Superior temporal gyrus (tissue), 1 donor: ENCODE measurements at regions not wholly inside any gene's neighbourhood (a gene's known extent, or its start where the extent isn't known, plus 50 kb on each side); places are given as distances from the start of the nearest gene placed in this dataset.

Source experiments
- DNase-seq: peaks from one replicate; pipeline ENCODE4 v3.0.0-alpha.2; 2016; ENCODE audit errors: extremely low spot score

DNA sequence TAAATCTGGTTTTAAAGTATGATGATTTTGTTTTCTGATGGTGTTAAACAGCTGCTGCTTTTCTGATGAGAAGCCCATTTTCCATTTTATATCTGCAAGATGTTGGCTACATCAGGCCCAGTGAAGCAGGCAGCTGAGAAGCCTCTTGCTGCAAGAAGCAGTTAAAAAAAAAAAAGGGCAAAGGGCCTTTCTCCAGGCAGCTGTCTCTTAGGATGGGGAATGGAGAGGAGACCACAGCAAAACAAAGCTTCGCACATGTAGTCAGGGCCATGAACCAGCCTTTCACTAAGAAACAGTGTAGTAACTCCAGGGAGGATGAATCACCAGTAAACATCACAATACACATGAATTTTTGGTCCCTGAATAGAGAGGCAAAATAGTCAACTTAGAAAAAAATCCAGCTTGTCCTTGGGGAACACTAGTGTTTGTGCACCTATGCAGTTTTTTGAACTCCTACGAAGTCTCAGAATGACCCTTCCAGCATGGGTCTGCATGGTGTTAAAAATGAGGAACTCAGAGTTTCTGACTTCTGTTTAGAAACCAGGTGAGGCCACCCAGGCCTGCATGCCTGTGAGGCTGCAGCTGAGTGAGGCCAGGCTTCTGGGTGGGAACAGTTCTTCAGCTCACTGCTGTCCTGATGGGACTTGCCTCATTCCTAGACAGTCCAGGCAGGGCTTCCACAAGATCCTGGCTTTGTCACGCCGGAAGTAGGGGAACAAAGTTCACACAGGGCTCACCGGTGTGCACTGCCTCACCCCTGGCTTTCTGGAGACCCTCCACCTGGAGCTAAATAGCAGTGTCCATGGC is 518.7 kb downstream of the MCTP2 start:
- DNase-seq: peak; percentile 34

DNA sequence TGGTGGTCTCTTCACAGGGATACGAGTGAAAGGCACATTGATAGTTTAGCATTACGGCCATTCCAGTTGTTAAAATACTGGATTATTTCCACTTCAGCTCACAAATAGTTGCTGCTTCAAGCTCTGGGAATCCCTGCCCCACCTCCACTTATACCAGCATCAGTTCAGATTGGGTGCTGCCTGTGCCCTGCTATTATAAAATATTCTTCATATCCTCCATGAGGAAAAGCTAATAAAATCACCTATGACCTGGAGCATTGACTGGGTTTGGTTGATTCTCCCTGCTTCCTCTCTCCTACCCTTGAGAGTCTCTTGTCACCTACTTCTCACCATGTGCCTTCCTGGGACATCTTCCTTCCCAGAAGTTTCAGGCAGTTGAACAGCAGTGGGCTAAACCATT is 529.0 kb downstream of the MCTP2 start:
- no peak for DNase-seq

DNA sequence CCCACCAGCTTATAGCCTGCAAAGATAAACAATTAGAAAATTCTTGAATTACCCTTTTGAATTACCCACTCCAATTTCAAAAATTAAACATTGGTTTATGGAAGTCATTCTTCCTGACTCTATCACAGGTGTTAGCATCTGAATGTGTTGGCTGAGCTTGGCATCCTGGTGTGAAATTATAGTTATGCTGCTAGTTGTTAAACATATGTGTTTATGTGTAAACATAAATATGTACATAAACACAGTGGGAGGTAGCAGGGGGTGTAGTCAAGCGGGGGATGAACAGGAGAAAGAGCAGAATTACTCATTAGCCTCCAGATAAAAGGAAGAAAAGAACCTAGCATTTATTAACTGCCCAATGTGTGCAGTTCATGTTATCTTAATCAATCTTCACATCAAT is 530.2 kb downstream of the MCTP2 start:
- no peak for DNase-seq

DNA sequence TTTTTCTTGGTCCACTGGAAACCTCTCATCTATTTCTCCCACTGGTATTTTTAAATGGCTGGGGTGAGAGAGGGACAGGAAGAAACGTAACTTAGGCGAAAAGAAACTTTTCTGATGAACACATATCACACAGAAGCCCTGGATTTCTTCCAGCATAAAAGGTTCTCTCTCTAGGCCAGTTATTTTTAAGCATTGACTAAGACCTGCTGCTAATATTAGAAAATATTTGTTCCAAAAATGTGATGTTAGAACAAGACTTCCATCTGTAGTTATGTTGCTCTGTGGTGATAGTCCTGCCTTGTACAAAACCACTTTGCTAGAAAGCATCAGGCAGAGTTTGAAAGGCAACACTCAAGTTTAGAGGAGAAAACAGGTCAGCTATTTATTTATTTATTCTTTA is 537.7 kb downstream of the MCTP2 start:
- no peak for DNase-seq

DNA sequence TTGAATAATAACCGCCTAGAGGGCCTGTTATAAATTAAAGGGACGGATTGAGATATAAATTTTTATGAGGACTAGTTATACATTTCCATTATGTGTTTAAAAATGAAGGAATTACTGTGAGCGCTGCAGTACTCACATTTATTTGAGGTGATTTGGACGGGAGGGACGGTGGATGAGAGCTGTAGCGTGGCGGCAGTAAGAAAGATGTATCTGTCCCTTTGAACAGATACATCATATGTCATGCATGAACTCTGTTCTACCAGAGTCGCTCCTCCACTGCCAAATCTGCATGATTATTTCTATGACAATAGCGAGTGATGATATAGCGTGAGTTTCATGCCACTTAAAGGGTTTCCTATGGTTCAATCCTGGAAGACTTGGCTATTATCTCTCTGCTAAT is 538.8 kb downstream of the MCTP2 start:
- DNase-seq: no peak

DNA sequence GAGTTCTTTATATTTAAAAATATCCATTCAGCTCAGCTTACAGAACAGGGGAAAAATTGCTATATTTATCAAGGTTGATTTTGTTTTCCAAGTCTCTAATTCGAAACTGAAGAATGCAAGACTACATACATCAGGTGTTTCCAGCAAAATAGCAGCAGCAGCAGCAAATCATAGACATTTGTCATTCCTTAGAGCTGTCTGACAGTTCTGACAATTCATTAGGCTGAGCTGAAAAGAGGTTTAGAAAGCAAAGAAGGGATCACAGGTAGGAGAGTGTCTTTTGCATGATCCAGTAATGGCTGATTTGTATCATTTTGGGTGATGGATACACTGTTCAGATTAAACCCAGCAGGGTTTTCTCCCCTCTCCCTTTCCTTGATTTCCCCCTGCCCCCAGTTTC is 545.7 kb downstream of the MCTP2 start:
- DNase-seq: no peak

DNA sequence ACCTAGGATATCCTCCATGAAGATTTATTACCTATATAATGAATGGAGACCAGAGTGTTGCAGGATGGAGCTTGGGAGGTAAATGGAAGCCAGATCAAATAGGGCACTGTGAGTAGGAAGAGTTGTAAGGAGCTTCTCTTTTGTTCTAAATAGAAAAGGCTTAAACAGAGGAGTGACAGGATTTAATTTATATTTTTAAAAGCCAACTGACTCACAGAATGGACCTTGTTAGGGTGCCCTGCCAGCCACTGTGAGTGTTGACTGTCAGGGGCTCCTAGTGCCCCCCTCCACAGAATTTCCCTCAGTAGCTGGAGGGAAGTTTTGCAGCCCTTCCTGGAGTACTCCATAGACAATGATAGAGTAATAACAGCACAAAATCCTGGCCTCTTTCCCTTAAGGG is 547.5 kb downstream of the MCTP2 start:
- DNase-seq: no peak

DNA sequence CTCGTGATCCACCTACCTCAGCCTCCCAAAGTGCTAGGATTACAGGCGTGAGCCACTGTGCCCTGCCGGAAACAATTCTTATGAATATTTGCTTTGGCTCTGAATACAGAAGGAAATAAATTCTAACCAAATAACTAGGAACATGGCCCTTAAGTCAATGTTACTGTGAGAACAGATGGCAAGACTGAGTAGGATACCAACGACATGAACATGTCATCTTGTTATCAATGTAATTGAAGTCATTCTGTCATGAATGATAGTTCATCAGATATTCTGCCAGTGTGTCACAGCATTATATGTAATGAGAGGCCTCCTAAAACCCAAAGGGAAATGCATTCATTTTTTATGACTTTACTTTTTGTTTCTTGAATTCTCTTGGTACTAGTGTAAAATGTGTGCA is 548.8 kb downstream of the MCTP2 start:
- DNase-seq: no peak

DNA sequence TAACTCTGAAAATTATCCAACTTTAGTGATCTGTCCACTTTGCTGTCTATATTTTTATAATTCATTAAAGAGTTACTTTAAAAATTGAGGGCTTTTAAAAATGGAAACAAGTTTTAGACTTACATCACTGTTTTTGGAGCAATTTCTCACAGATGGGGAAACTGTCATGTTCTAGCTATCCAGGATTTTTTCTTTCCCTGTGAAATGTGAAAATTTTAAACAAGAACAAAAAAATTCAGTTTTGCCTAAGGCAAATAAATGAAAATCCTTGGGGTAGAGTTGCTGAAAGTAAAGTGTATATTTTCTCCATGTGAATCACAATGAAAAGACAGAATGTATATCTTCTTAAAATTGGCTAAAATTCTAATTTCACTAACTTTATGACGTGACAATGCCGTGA is 553.7 kb downstream of the MCTP2 start:
- no peak for DNase-seq

DNA sequence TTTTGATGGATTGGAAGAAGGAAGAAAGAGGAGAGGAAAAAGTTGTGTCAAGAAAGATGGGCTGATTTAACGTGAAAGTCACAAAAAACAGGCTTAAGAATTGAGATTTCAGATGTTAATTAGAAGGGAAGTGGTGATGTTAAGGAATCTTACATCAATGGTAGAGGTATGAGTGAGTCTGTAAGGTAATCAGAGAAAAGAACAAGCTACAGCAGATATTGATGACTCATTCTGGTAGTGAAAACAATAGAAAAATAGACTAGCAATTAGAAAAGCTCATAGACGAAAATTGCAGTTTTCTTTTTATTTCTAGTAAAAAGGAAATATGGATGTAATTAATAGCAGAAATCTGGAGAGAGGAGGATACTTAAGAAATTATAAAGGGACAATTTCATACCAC is 559.6 kb downstream of the MCTP2 start:
- no peak for DNase-seq

DNA sequence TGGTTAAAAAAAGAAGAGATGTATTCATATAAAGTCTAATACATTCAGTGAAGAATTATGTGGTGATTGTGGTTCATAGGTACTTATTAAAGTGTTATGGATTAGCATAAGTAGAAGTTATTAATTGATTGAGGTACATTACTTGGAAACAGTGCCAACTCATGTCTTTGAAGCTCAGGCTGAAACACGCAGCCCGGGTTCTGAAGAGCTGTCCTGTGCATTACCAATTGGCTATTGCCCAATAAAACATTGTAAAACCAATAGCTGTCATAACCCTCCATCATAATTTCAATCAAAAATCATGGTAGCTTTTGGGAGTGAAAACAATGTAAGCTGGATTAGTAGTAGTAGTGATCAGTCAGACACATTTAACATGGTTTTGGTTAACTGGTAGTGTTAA is 560.1 kb downstream of the MCTP2 start:
- no peak for DNase-seq

DNA sequence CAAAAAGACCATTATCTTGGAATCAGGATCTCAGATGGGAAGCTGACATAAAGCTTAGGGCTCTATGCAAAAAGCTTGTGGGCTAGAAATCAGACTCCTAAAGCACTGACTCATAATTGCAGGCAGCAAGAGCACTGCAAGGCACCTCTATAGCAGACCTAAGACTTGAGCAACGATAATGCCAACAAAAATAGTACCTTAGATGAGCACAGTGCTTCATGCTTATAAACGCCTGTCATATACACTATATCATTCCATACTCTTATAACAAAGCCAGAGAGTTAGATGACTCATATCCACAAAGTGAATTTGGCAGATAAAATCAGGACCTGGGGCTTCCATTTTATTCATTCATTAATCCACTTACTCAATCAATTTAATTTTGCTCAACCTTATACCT is 560.8 kb downstream of the MCTP2 start:
- no peak for DNase-seq

DNA sequence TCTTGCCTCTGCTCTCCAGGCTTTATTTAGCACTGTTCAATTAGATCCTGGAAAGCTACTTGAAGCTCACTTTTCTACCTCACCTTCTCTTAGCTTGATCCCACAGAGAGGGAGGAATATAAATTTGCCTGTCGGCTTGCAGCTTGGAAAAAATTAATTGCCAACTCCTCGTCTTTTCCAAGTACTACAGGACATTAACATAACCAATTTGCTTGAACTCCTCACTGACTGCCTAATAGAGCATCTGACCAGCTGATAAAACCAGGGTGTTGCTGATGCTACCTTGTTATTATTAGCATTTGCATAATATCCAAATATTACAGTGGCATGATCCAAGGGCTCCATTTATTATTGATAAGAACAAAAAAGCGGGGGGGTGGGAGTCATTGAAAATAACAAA is 561.8 kb downstream of the MCTP2 start:
- DNase-seq: no peak

DNA sequence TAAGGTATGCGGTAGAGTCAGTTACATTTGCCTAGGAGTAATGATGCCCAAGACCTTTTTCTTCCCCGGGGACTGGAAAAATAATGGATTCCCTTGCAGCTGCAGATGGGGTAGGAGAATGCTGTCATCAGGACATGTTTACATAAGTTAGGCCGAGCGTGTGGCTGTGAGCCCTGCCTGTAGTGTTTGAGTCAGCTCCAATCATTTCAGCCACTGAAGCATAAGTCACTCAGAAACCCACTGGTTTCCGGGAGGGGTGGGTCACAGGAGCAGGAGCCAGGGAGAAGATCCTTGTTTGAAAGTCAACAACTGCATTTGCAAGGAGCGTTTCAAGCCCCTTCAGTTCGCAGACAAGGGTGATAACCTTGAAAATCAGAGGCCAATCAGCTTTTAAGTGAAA is 562.3 kb downstream of the MCTP2 start:
- no peak for DNase-seq

DNA sequence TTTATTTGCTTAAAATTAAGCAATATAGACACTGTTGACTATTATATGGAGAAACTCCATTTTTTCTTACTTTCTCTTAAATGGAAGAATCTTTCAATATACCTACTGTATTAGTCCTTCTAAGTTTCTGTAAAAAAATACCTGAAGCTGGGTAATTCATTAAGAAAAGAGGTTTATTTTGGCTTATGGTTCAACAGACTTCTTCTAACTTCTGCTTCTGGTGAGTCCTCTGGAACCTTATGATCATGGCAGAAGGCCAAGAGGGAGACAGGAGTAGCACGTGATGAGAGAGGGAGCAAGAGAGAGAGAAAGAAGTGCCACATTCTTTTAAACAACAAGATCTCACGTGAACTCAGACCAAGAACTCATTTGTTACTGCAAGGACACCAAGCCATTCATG is 573.3 kb downstream of the MCTP2 start:
- no peak for DNase-seq

DNA sequence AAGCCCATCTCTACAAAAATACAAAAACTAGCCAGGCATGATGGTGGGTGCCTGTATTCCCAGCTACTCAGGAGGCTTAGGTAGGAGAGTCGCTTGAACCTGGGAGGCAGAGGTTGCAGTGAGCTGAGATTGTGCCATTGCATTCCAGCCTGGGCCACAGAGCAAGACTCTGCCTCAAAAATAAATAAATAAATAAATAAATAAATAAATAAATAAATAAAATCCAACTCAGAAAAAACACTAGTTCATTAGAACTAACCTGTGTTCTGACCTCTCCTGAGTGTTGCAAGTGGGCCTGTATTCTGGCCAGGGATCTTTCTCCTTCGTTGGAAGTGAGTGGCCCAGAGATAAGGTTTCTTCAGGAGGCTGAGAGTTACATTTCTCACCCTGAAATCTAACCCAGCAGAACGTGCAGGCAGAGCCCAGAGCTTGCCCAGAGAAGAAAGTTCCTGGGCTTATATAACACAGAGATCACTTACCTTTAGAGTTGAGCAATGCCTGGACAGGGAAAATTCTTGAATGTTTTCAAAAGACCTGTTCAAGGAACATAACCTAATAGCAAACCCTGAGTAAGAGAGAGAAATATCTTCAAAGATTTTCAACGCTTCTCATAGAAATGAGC is 583.9 kb downstream of the MCTP2 start:
- no peak for DNase-seq

DNA sequence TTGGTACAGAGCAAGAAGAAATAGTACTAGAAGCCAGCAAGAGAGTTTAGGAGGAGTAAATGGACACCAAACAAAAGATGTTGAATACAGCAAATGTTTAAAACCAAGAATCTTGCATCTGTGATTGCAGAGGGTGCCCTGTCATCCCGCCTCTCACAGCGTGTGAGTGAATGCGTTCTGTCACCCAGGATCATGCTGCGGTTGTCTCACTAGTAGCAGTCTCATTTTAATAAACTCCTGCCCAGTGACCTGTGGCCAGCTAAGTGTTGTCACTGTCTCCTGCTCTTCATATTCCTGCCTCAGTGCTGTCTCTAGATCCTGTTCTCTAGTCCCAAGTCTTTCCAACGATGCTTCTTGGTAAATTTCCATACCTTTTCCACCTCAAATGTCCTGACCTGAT is 584.6 kb downstream of the MCTP2 start:
- no peak for DNase-seq

DNA sequence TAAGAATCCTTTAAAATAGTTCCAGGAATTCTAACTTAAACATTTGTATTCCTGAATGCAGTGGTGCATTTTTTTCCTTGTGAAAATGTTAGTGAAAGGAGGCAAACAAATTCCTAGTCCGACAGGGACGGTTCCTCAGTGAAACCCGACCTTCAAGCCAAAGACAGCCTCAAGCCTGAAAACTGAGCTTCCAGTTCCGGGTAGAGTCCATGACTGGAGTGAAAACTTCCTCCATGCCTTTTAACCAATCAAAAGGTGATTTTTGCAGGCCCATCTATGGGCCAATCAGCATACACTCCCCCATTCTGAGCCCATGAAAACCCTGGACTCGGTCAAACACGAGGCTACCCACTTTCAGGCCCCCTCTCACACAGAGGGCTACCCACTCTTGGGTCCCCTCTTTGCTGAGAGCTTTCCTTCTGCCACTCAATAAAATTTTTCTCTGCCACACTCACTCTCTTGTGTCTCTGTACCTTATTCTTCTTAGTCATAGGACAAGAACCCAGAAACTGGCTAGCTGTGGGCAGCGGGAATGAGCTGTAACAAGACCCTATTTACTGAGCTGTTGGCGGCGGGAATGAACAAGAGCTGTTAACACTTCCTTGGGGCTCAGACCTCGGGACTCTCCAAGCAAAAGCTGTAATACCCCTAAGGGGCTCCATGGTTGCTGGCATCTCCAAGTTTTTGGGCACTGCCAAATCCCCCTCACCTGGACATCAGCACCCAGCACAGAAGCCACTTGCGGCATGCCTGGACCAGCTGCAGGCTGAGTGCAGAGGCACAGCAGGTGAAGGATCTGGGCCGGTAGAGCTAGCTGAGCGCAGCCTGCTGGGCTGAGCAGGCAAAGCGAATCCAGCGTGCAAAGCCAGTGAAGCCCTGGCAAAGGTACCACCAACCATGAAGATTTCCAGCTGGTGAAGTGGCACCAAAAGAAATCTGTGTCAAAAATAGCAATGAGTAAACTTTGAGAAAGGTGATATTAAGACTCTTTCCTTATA is 598.8 kb downstream of the MCTP2 start:
- DNase-seq: no peak

DNA sequence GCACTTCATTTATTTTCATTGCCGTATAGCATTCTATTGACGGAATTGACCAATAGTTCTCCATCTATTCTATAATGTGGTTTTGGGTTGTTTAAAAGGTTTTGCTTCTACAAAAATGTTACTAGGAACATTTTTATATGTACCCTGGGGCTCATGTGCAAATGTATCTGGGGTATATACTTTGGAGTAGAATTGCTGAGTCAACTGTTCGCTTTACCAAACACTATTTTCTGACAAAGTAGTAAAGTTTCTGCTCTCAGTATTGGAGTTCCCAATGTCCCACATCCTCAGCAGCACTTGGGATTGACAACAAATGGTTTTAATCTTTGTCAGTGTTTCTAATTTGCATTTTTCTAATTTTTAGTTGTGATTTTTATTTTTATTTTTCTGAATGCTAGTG is 602.6 kb downstream of the MCTP2 start:
- no peak for DNase-seq

DNA sequence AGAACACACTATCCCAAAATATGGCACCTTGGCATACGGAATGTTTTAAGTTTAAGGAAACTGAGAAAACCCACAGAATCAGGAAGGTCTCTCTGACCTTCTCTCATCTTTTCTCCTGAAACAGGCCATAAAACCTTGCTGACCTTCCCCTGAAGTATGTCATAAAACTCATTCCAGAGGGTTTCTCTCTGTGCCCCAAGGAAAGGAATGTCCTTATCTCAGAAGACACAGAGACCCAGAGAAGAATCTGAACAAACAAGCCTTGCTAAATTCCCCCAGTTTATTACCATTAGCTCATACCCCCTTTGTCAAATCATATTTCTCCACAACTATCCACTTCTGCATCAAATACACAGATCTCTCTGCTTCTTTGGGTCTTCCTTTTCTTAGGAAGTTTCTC is 603.1 kb downstream of the MCTP2 start:
- DNase-seq: no peak

DNA sequence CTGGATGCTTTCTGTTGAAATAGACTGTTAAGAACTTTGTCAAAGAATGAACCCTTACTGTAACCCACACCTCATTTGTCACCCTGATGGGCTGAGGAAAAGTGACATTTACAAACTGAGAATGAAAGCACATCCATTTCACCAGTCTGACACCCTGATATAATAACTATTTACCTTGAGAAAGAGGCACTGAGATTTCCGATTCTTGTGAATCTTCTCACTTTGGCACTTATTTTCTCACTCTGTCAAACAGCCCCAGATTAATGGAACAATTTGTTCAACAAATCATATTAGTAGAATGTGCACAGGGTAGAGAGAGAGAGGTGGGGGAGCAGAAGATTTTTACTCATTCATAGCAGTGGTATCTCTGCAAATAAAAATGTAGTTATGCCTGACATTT is 606.9 kb downstream of the MCTP2 start:
- DNase-seq: no peak
